GM23338 (cell line): ENCODE measurements at regions not wholly inside any gene's neighbourhood (a gene's known extent, or its start where the extent isn't known, plus 50 kb on each side); places are given as distances from the start of the nearest gene placed in this dataset.
A peak's percentile ranks its signal among the peaks of the same experiment; 100 is the strongest.

ENCODE experiments used
- ATAC-seq: fragments of 200-7000 bp; cut with Tn5 transposase; 3 replicates; pipeline ENCODE4 v1.9.1; 2020
- DNase-seq: peaks from one replicate; pipeline ENCODE4 v3.0.0-alpha.2; 2015; ENCODE audit warnings: low spot score
- H2AFZ ChIP-seq: fragments of 200-600 bp; sonication (generic); 2 replicates; pipeline ENCODE4 v1.8.0; 2016; ENCODE audit warnings: antibody characterized with exemption, mild to moderate bottlenecking, moderate library complexity
- H3F3A ChIP-seq: fragments of 200-600 bp; sonication (generic); replicated peaks from 2 replicates; pipeline ENCODE4 v1.8.0; 2017; ENCODE audit warnings: antibody characterized with exemption, mixed run types, low read depth
- H3K27ac ChIP-seq: fragments of 200-600 bp; sonication (generic); 2 replicates; pipeline ENCODE4 v1.6.1; 2016; ENCODE audit warnings: low read depth
- H3K27me3 ChIP-seq: fragments of 200-600 bp; sonication (generic); 2 replicates; pipeline ENCODE4 v1.8.0; 2016; ENCODE audit warnings: mild to moderate bottlenecking, mixed run types, moderate library complexity; ENCODE audit not compliant: insufficient read depth
- H3K36me3 ChIP-seq: fragments of 200-600 bp; sonication (generic); 2 replicates; pipeline ENCODE4 v1.8.0; 2016; ENCODE audit warnings: mild to moderate bottlenecking; ENCODE audit not compliant: insufficient read depth
- H3K4me1 ChIP-seq: fragments of 200-600 bp; sonication (generic); 2 replicates; pipeline ENCODE4 v1.8.0; 2016; ENCODE audit warnings: mild to moderate bottlenecking, moderate library complexity; ENCODE audit not compliant: insufficient read depth
- H3K4me2 ChIP-seq: fragments of 200-600 bp; sonication (generic); 2 replicates; pipeline ENCODE4 v1.7.1; 2017; ENCODE audit warnings: mixed run types
- H3K4me3 ChIP-seq: fragments of 200-600 bp; sonication (generic); 2 replicates; pipeline ENCODE4 v1.6.1; 2016; ENCODE audit warnings: mixed run types
- H3K79me2 ChIP-seq: fragments of 200-600 bp; sonication (generic); replicated peaks from 2 replicates; pipeline ENCODE4 v1.8.0; 2017; ENCODE audit warnings: mild to moderate bottlenecking; ENCODE audit not compliant: insufficient read depth
- H3K9me2 ChIP-seq: fragments of 200-600 bp; sonication (generic); 2 replicates; pipeline ENCODE4 v1.8.0; 2017; ENCODE audit not compliant: insufficient read depth
- H4K20me1 ChIP-seq: fragments of 200-600 bp; sonication (generic); replicated peaks from 2 replicates; pipeline ENCODE4 v1.8.0; 2017; ENCODE audit warnings: mild to moderate bottlenecking; ENCODE audit not compliant: insufficient read depth
- H3K27ac Mint-ChIP-seq: 2 replicates; pipeline ENCODE4 v1.8.0; 2020; ENCODE audit warnings: inconsistent platforms, mild to moderate bottlenecking, moderate library complexity, mixed read lengths
- H3K27me3 Mint-ChIP-seq: 3 replicates; pipeline ENCODE4 v1.8.0; 2022; ENCODE audit warnings: low read depth, mild to moderate bottlenecking, moderate library complexity, mixed read lengths, inconsistent platforms; ENCODE audit not compliant: insufficient read depth, poor library complexity
- H3K36me3 Mint-ChIP-seq: 3 replicates; pipeline ENCODE4 v1.8.0; 2021; ENCODE audit warnings: low read depth, mild to moderate bottlenecking, inconsistent platforms, moderate library complexity, mixed read lengths
- H3K4me1 Mint-ChIP-seq: 3 replicates; pipeline ENCODE4 v1.8.0; 2020; ENCODE audit warnings: mild to moderate bottlenecking, inconsistent platforms, mixed read lengths
- H3K4me3 Mint-ChIP-seq: 3 replicates; pipeline ENCODE4 v1.8.0; 2021; ENCODE audit warnings: moderate library complexity, mild to moderate bottlenecking, inconsistent platforms, mixed read lengths
- H3K9me3 Mint-ChIP-seq: 3 replicates; pipeline ENCODE4 v1.8.0; 2020; ENCODE audit warnings: moderate library complexity, mild to moderate bottlenecking, inconsistent platforms, mixed read lengths
- CREB1 ChIP-seq: fragments of 250-450 bp; sonication (Bioruptor Pico); IDR thresholded peaks from 2 replicates; pipeline ENCODE4 v1.5.0; 2020; ENCODE audit warnings: low read depth, mild to moderate bottlenecking, moderate library complexity
- CTCF ChIP-seq, 2 experiments: fragments of 200-600 bp in 1 of 2; sonication (generic) in 1 of 2; conservative IDR thresholded peaks; 2 replicates each; pipeline versions ENCODE4 v1.5.1 to v1.6.1; 2016 to 2017; ENCODE audit warnings: antibody characterized with exemption in 2 of 2, low read depth in 2 of 2, mild to moderate bottlenecking in 2 of 2, moderate library complexity in 1 of 2
- ETS1 ChIP-seq: IDR thresholded peaks from 2 replicates; pipeline ENCODE4 v1.6.1; 2016; ENCODE audit warnings: antibody characterized with exemption
- EZH2 ChIP-seq: fragments of 200-600 bp; sonication (generic); IDR thresholded peaks from one replicate; pipeline ENCODE4 v1.8.0; 2017; ENCODE audit warnings: antibody characterized with exemption, mild to moderate bottlenecking, low read depth; ENCODE audit not compliant: unreplicated experiment
- EZH2phosphoT487 ChIP-seq: fragments of 200-600 bp; sonication (generic); IDR thresholded peaks from one replicate; pipeline ENCODE4 v1.8.1; 2018; ENCODE audit warnings: antibody characterized with exemption; ENCODE audit not compliant: unreplicated experiment
- JUNB ChIP-seq: IDR thresholded peaks from one replicate; pipeline ENCODE4 v1.6.1; 2016; ENCODE audit warnings: antibody characterized with exemption; ENCODE audit not compliant: unreplicated experiment
- STAT1 ChIP-seq: IDR thresholded peaks from one replicate; pipeline ENCODE4 v1.6.1; 2016; ENCODE audit warnings: antibody characterized with exemption; ENCODE audit not compliant: unreplicated experiment
- ZNF114 ChIP-seq: fragments of 250-450 bp; sonication (Bioruptor Pico); IDR thresholded peaks from 2 replicates; pipeline ENCODE4 v1.5.0; 2020; ENCODE audit warnings: mild to moderate bottlenecking, moderate library complexity
- ZNF331 ChIP-seq: fragments of 250-450 bp; sonication (Bioruptor Pico); IDR thresholded peaks from 2 replicates; pipeline ENCODE4 v1.5.0; 2020; ENCODE audit warnings: low read depth, mild to moderate bottlenecking, moderate library complexity
- TF ChIP-seq, protein P1 (sequence below): IDR thresholded peaks from one replicate; pipeline ENCODE4 v1.6.1; 2018; ENCODE audit warnings: antibody characterized with exemption; ENCODE audit not compliant: unreplicated experiment

DNA sequence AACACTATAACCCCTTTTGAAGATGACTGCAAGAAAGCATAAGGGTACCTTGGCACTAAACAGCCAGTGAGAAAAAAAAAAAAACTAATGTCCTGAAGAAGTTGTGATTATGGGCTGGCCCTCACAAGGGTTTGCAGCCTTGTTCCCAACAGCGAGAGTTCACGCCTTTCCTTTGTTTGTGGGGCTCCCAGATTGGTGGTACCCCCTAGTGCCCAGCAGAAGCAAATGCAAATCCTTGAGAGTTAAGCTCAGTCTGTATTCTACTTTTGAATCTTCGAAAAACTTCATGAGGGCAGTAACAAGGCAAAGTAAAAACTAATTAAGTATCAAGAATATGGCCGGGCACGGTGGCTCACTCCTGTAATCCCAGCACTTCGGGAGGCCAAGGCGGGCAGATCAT is 238.9 kb upstream of the LMO3 start:
- peak; percentile 76 for DNase-seq
- no peak overlapping the region for H3K27ac ChIP-seq
- ATAC-seq = peak; percentile 92
- H2AFZ ChIP-seq = no peak overlapping the region
- H3K36me3 Mint-ChIP-seq = no peaks in the 10 kb centered on the region
- H3K79me2 ChIP-seq = no peaks in the 10 kb centered on the region
- no peaks in the 10 kb centered on the region for H3K27me3 Mint-ChIP-seq
- no peak overlapping the region for H3K27ac Mint-ChIP-seq
- H3K4me1 ChIP-seq = no peaks in the 10 kb centered on the region
- no peaks in the 10 kb centered on the region for H3K36me3 ChIP-seq
- no peaks in the 10 kb centered on the region for H3F3A ChIP-seq
- TF ChIP-seq EZH2phosphoT487 = no peak
- TF ChIP-seq CREB1 (CRISPR knock-in tag) = no peak
- TF ChIP-seq ETS1 = no peak
- no peak for TF ChIP-seq JUNB
- TF ChIP-seq, protein P1, sequence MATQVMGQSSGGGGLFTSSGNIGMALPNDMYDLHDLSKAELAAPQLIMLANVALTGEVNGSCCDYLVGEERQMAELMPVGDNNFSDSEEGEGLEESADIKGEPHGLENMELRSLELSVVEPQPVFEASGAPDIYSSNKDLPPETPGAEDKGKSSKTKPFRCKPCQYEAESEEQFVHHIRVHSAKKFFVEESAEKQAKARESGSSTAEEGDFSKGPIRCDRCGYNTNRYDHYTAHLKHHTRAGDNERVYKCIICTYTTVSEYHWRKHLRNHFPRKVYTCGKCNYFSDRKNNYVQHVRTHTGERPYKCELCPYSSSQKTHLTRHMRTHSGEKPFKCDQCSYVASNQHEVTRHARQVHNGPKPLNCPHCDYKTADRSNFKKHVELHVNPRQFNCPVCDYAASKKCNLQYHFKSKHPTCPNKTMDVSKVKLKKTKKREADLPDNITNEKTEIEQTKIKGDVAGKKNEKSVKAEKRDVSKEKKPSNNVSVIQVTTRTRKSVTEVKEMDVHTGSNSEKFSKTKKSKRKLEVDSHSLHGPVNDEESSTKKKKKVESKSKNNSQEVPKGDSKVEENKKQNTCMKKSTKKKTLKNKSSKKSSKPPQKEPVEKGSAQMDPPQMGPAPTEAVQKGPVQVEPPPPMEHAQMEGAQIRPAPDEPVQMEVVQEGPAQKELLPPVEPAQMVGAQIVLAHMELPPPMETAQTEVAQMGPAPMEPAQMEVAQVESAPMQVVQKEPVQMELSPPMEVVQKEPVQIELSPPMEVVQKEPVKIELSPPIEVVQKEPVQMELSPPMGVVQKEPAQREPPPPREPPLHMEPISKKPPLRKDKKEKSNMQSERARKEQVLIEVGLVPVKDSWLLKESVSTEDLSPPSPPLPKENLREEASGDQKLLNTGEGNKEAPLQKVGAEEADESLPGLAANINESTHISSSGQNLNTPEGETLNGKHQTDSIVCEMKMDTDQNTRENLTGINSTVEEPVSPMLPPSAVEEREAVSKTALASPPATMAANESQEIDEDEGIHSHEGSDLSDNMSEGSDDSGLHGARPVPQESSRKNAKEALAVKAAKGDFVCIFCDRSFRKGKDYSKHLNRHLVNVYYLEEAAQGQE = no peak
- TF ChIP-seq ZNF114 (CRISPR knock-in tag) = no peak
- no peak for TF ChIP-seq ZNF331 (CRISPR knock-in tag)
- peak; percentile 65 to 75 for TF ChIP-seq CTCF (conservative IDR thresholded peaks at IDR 0.05; ENCODE audit: low read depth in 2 of 2)
- no peaks in the 10 kb centered on the region for H4K20me1 ChIP-seq
- peaks cover 2% of the 10 kb centered on the region; the same call in 1 of the 3 replicates for H3K4me1 Mint-ChIP-seq
- no peak overlapping the region for H3K4me3 Mint-ChIP-seq
- H3K4me3 ChIP-seq = no peak overlapping the region
- peaks cover 4% of the 10 kb centered on the region; the same call in 2 of the 3 replicates for H3K9me3 Mint-ChIP-seq
- no peak overlapping the region for H3K4me2 ChIP-seq
- H3K9me2 ChIP-seq = no peaks in the 10 kb centered on the region
- H3K27me3 ChIP-seq = no peaks in the 10 kb centered on the region

DNA sequence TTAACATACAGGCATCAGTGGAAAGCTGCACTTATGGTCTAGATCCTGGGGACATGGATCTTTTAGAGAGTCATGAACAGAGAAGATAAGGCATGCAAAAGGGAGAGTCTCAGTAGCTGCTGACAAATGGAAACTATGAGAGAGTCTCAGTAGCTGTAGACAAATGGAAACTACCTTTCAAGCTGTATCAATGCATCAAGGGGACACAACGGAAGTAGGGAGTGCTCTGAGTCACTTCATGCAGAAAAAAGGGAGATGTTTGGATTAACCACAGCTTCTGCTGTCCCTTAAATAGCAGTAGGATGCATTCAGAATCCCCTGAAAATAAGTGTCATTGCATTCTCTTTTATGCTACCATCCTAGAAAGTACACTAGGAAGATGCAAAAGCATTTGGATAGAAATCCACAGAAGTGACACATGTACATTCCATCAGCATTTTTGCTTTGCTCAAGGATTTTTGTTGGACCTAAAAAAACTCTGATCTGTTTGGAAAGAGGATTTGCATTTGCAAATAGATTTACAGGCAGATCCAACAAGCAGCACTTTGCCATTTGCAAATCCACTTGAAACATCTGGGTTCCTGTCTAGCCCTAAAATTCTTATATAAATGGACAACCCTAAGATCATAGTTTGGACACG is 227.5 kb upstream of the LMO3 start:
- Mint-ChIP-seq H3K4me1 (peaks cover 24% of the 10 kb centered on the region), H3K9me3 (no peaks in the 10 kb centered on the region), H3K27me3 (no peaks in the 10 kb centered on the region), H3K4me3 (no peak overlapping the region), H3K27ac (no peak overlapping the region), H3K36me3 (no peaks in the 10 kb centered on the region)
- H3K36me3 ChIP-seq = no peaks in the 10 kb centered on the region
- no peaks in the 10 kb centered on the region for H3K79me2 ChIP-seq
- no peaks in the 10 kb centered on the region for H3F3A ChIP-seq
- H3K9me2 ChIP-seq = no peaks in the 10 kb centered on the region
- no peak overlapping the region for H3K4me2 ChIP-seq
- H3K27ac ChIP-seq = no peak overlapping the region
- H3K27me3 ChIP-seq = no peaks in the 10 kb centered on the region
- peaks cover 26% of the 10 kb centered on the region for H3K4me1 ChIP-seq
- no peak overlapping the region for H3K4me3 ChIP-seq
- H4K20me1 ChIP-seq = no peaks in the 10 kb centered on the region
- no peak for ATAC-seq
- H2AFZ ChIP-seq = no peak overlapping the region
- no peak for DNase-seq
- TF ChIP-seq ZNF114 (CRISPR knock-in tag) = no peak
- no peak for TF ChIP-seq STAT1
- TF ChIP-seq EZH2 = no peak
- TF ChIP-seq CTCF (conservative IDR thresholded peaks at IDR 0.05; ENCODE audit: low read depth in 2 of 2) = no peak
